H1 (cell line): ENCODE measurements at regions not wholly inside any gene's neighbourhood (a gene's known extent, or its start where the extent isn't known, plus 50 kb on each side); places are given as distances from the start of the nearest gene placed in this dataset.

Source experiments
- CTCF ChIA-PET: fragments of 300-600 bp; sonication (Branson Sonifier 250); formaldehyde crosslinking; loops from one replicate; lab custom pipeline; 2021; ENCODE audit not compliant: partially characterized antibody; lab: Charles Lee
- POLR2A ChIA-PET: fragments of 300-600 bp; sonication (Branson Sonifier 250); formaldehyde crosslinking; loops from one replicate; lab custom pipeline; 2021; ENCODE audit warnings: inconsistent platforms; ENCODE audit not compliant: partially characterized antibody; lab: Charles Lee
- DNase-seq, 2 experiments: peaks; one replicate each; pipeline versions ENCODE4 v3.0.0 to v3.0.0-alpha.2; 2010 to 2022; ENCODE audit warnings: low spot score in 2 of 2, low read depth in 1 of 2, mixed read lengths in 1 of 2
- FAIRE-seq: peaks from 2 replicates; lab custom pipeline; 2011; peaks lifted over from hg19 to GRCh38; lab: Jason Lieb, UNC
- H2AFZ ChIP-seq: 2 replicates; pipeline ENCODE4 v1.8.1; 2012; ENCODE audit warnings: low read length, inconsistent platforms
- H2AK5ac ChIP-seq: 2 replicates; pipeline ENCODE4 v1.6.1; 2013; ENCODE audit warnings: low read depth, low read length
- H2BK120ac ChIP-seq: replicated peaks from 2 replicates; pipeline ENCODE3; 2013; ENCODE audit warnings: low read depth, low read length, inconsistent platforms
- H2BK12ac ChIP-seq: 2 replicates; pipeline ENCODE4 v1.6.1; 2013; ENCODE audit warnings: low read depth, low read length
- H2BK15ac ChIP-seq: 2 replicates; pipeline ENCODE4 v1.6.1; 2013; ENCODE audit warnings: low read length
- H2BK20ac ChIP-seq: 2 replicates; pipeline ENCODE4 v1.6.1; 2013; ENCODE audit warnings: low read length
- H2BK5ac ChIP-seq: 2 replicates; pipeline ENCODE4 v1.6.1; 2013; ENCODE audit warnings: low read depth, low read length
- H3K14ac ChIP-seq: 2 replicates; pipeline ENCODE4 v1.6.1; 2013; ENCODE audit warnings: inconsistent platforms; ENCODE audit not compliant: insufficient read length
- H3K18ac ChIP-seq: 2 replicates; pipeline ENCODE4 v1.6.1; 2013; ENCODE audit warnings: low read length; ENCODE audit errors: extremely low read depth
- H3K23ac ChIP-seq: 2 replicates; pipeline ENCODE4 v1.6.1; 2013; ENCODE audit warnings: inconsistent platforms; ENCODE audit not compliant: insufficient read length
- H3K23me2 ChIP-seq: 2 replicates; pipeline ENCODE4 v1.6.1; 2013; ENCODE audit warnings: low read depth, low read length
- H3K27ac ChIP-seq: 2 replicates; pipeline ENCODE4 v1.6.1; 2011; ENCODE audit warnings: low read depth, low read length, inconsistent platforms
- H3K27me3 ChIP-seq, 4 experiments: replicated peaks in 1 of 4; 1 replicate in 1 of 4; 2 replicates in 3 of 4; pipeline versions ENCODE4 v1.6.1 to v1.8.1; 2011 to 2013; ENCODE audit warnings: low read length in 3 of 4, mild to moderate bottlenecking in 3 of 4, inconsistent platforms in 2 of 4, mixed read lengths in 2 of 4, moderate library complexity in 1 of 4; ENCODE audit not compliant: control insufficient read depth in 3 of 4, insufficient read depth in 3 of 4; ENCODE audit errors: extremely low read depth in 1 of 4
- H3K36me3 ChIP-seq, 4 experiments: 2 replicates each; pipeline versions ENCODE4 v1.6.1 to v1.8.1; 2011 to 2013; ENCODE audit warnings: mild to moderate bottlenecking in 4 of 4, low read length in 3 of 4, moderate library complexity in 2 of 4, control low read depth in 1 of 4, inconsistent platforms in 1 of 4; ENCODE audit not compliant: insufficient read depth in 4 of 4, control insufficient read depth in 2 of 4
- H3K4ac ChIP-seq: replicated peaks from 2 replicates; pipeline ENCODE3; 2013; ENCODE audit warnings: low read length, low read depth, mixed read lengths, inconsistent platforms; ENCODE audit not compliant: insufficient read length
- H3K4me1 ChIP-seq, 4 experiments: replicated peaks in 1 of 4; 1 replicate in 1 of 4; 2 replicates in 3 of 4; pipeline versions ENCODE4 v1.6.1 to v1.8.1; 2011 to 2013; ENCODE audit warnings: low read length in 3 of 4, inconsistent platforms in 2 of 4, mixed read lengths in 1 of 4; ENCODE audit not compliant: insufficient read depth in 4 of 4, control insufficient read depth in 3 of 4
- H3K4me2 ChIP-seq, 2 experiments: 2 replicates each; pipeline versions ENCODE4 v1.6.1 to v1.8.1; 2011 to 2013; ENCODE audit warnings: low read depth in 2 of 2, low read length in 2 of 2, control low read depth in 1 of 2, inconsistent platforms in 1 of 2, mild to moderate bottlenecking in 1 of 2; ENCODE audit not compliant: insufficient read depth in 1 of 2
- H3K4me3 ChIP-seq, 4 experiments: fragments of 200-600, 300-600 bp in 1 of 4; sonication (generic), shearing (Covaris generic), sonication (Bioruptor Twin) in 1 of 4; 2 replicates each; pipeline versions ENCODE4 v1.5.1 to v1.8.1; 2011 to 2016; ENCODE audit warnings: low read length in 4 of 4, low read depth in 3 of 4, control low read depth in 2 of 4, inconsistent platforms in 2 of 4, mild to moderate bottlenecking in 2 of 4, mixed read lengths in 1 of 4, moderate library complexity in 1 of 4; ENCODE audit not compliant: insufficient read depth in 2 of 4; ENCODE audit errors: extremely low read depth in 1 of 4
- H3K56ac ChIP-seq: replicated peaks from 2 replicates; pipeline ENCODE3; 2013; ENCODE audit warnings: low read depth, mild to moderate bottlenecking, mixed read lengths, low read length, inconsistent platforms; ENCODE audit not compliant: insufficient read length
- H3K79me1 ChIP-seq: 2 replicates; pipeline ENCODE4 v1.6.1; 2013; ENCODE audit warnings: low read depth, low read length, control low read depth
- H3K79me2 ChIP-seq, 2 experiments: 2 replicates each; pipeline versions ENCODE4 v1.6.1 to v1.8.1; 2012 to 2013; ENCODE audit warnings: low read length in 2 of 2, mild to moderate bottlenecking in 2 of 2, inconsistent platforms in 1 of 2; ENCODE audit not compliant: insufficient read depth in 2 of 2, control insufficient read depth in 1 of 2
- H3K9ac ChIP-seq, 4 experiments: replicated peaks in 1 of 4; 1 replicate in 1 of 4; 2 replicates in 3 of 4; pipeline versions ENCODE4 v1.6.1 to v1.8.1; 2011 to 2013; ENCODE audit warnings: low read depth in 3 of 4, low read length in 3 of 4, control low read depth in 2 of 4, mild to moderate bottlenecking in 2 of 4, moderate library complexity in 2 of 4, inconsistent platforms in 1 of 4; ENCODE audit errors: extremely low read depth in 1 of 4
- H3K9me3 ChIP-seq, 2 experiments: 2 replicates each; pipeline versions ENCODE4 v1.6.1 to v1.8.1; 2012 to 2013; ENCODE audit warnings: mild to moderate bottlenecking in 2 of 2, moderate library complexity in 2 of 2, control low read depth in 1 of 2, inconsistent platforms in 1 of 2, low read depth in 1 of 2, low read length in 1 of 2, mixed read lengths in 1 of 2; ENCODE audit not compliant: insufficient read depth in 2 of 2
- H4K20me1 ChIP-seq, 2 experiments: replicated peaks in 1 of 2; 2 replicates each; pipeline versions ENCODE3 to v1.8.1; 2011 to 2013; ENCODE audit warnings: inconsistent platforms in 2 of 2, low read length in 2 of 2, mild to moderate bottlenecking in 1 of 2; ENCODE audit not compliant: insufficient read depth in 2 of 2, control insufficient read depth in 1 of 2
- H4K5ac ChIP-seq: 2 replicates; pipeline ENCODE4 v1.6.1; 2013; ENCODE audit warnings: low read length, low read depth, mixed read lengths, inconsistent platforms; ENCODE audit not compliant: insufficient read length
- H4K8ac ChIP-seq: 2 replicates; pipeline ENCODE4 v1.8.0; 2013; ENCODE audit warnings: mild to moderate bottlenecking, moderate library complexity, low read length, inconsistent platforms; ENCODE audit not compliant: insufficient read depth; ENCODE audit errors: extremely low read depth
- H4K91ac ChIP-seq: replicated peaks from 2 replicates; pipeline ENCODE3; 2013; ENCODE audit warnings: low read length, mixed read lengths, inconsistent platforms; ENCODE audit not compliant: insufficient read length
- ASH2L ChIP-seq: fragments of 200-600, 300-600 bp; sonication (generic); IDR thresholded peaks from one replicate; pipeline ENCODE4 v1.7.1; 2017; ENCODE audit warnings: low read length
- CEBPB ChIP-seq: IDR thresholded peaks from 2 replicates; pipeline ENCODE4 v1.6.1; 2012; ENCODE audit warnings: low read depth, low read length
- GABPA ChIP-seq: IDR thresholded peaks from 2 replicates; pipeline ENCODE4 v1.6.1; 2011; ENCODE audit warnings: mild to moderate bottlenecking, low read length, moderate library complexity, borderline replicate concordance; ENCODE audit not compliant: insufficient read depth
- HDAC2 ChIP-seq, 2 experiments: fragments of 300-600 bp in 1 of 2; sonication (generic) in 1 of 2; IDR thresholded peaks; 2 replicates each; pipeline ENCODE4 v1.6.1; 2011 to 2012; ENCODE audit warnings: low read depth in 2 of 2, low read length in 2 of 2, mild to moderate bottlenecking in 2 of 2, moderate library complexity in 2 of 2, borderline replicate concordance in 1 of 2, inconsistent platforms in 1 of 2
- KDM5A ChIP-seq: fragments of 200-600 bp; IDR thresholded peaks from 2 replicates; pipeline ENCODE4 v1.7.1; 2012; ENCODE audit warnings: mild to moderate bottlenecking, low read length, inconsistent platforms, mixed read lengths
- POLR2AphosphoS5 ChIP-seq: IDR thresholded peaks from 2 replicates; pipeline ENCODE4 v1.6.1; 2011; ENCODE audit warnings: low read depth, low read length
- RAD21 ChIP-seq, 2 experiments: IDR thresholded peaks in 1 of 2; conservative IDR thresholded peaks in 1 of 2; 2 replicates each; pipeline ENCODE4 v1.6.1; 2011; ENCODE audit warnings: low read depth in 2 of 2, low read length in 2 of 2, improper control_type of control experiment in 1 of 2, inconsistent platforms in 1 of 2, mild to moderate bottlenecking in 1 of 2, moderate library complexity in 1 of 2
- SIRT6 ChIP-seq: IDR thresholded peaks from one replicate; pipeline ENCODE4 v1.7.1; 2012; ENCODE audit warnings: low read length, inconsistent platforms
- TAF1 ChIP-seq: IDR thresholded peaks from 2 replicates; pipeline ENCODE4 v1.6.1; 2011; ENCODE audit warnings: mild to moderate bottlenecking, low read depth, low read length
- WGBS, 2 experiments: shearing (Covaris generic) in 1 of 2; methylation state at CpG; one replicate each; pipeline versions ENCODE4 v1.1.6 to v1.1.7; 2013 to 2015; ENCODE audit warnings: low lambda C conversion rate in 2 of 2, mixed read lengths in 2 of 2, inconsistent platforms in 1 of 2, low coverage in 1 of 2, missing lambda C conversion rate in 1 of 2; ENCODE audit not compliant: insufficient replicate concordance in 2 of 2, insufficient coverage in 1 of 2, insufficient read length in 1 of 2; ENCODE audit errors: extremely low coverage in 1 of 2, missing lambda C conversion rate in 1 of 2; 5-methylcytosine and 5-hydroxymethylcytosine counted together
- TF ChIP-seq, protein P1 (sequence below): IDR thresholded peaks from 2 replicates; pipeline ENCODE4 v1.6.1; 2011; ENCODE audit warnings: low read depth, mild to moderate bottlenecking, low read length; ENCODE audit not compliant: insufficient read depth
- TF ChIP-seq, protein P2 (sequence below): IDR thresholded peaks from 2 replicates; pipeline ENCODE4 v1.6.1; 2012; ENCODE audit warnings: inconsistent platforms

DNA sequence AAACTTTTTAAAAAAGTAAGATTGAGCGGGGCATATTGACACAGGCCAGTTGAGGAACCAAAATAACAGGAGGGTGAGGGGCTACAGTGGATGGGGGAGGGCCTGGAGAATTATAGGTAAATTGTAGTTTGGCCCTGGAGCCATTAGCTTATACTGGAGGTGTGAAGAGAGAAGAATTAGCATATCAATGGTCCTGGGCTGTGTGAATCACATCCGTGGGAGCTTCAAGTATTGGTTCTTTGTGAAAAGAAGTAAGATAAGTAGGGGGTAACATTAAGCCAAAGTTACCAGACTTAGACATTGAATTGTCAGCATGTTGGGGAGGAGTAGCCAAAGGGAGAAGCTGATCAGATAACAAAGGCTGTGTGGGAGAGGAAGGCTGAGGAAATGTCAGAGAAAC lies 1085.2 kb upstream of the AMELY start:
- WGBS, 2 experiments: 49% methylated on average over 2 of the region's 2 CpGs; no CpG with 5 or more reads in 1 of the 2 experiments
- FAIRE-seq: no peak
- H3K27ac ChIP-seq: no peak overlapping the region

More for the DNA sequence above, 1085.2 kb upstream of the AMELY start:
- Histone ChIP-seq H3K9ac (no peak overlapping the region), H4K5ac (no peak overlapping the region), H3K4ac (no peak overlapping the region), H2AK5ac (no peak overlapping the region), H3K23ac (no peak overlapping the region), H3K23me2 (no peaks in the 10 kb centered on the region), H3K4me1 (no peaks in the 10 kb centered on the region), H3K79me2 (no peaks in the 10 kb centered on the region), H3K9me3 (no peaks in the 10 kb centered on the region; a peak in 2 of 4 replicates), H3K36me3 (no peaks in the 10 kb centered on the region), H3K79me1 (no peaks in the 10 kb centered on the region), H3K4me3 (no peak overlapping the region), H4K8ac (no peak overlapping the region), H3K4me2 (no peak overlapping the region), H2BK12ac (no peak overlapping the region), H4K20me1 (no peaks in the 10 kb centered on the region), H3K18ac (no peak overlapping the region; the same call in 1 of the 2 replicates), H3K14ac (no peak overlapping the region), H4K91ac (no peak overlapping the region), H3K27me3 (no peaks in the 10 kb centered on the region), H2BK15ac (no peak overlapping the region), H3K56ac (no peak overlapping the region)
- DNase-seq: no peak
- POLR2A ChIA-PET: no interaction called here
- TF ChIP-seq HDAC2 (IDR thresholded peaks at IDR 0.05; ENCODE audit: borderline replicate concordance in 1 of 2, low read depth in 2 of 2, low read length in 2 of 2) (no peak), KDM5A (no peak), SIRT6 (no peak), ASH2L (no peak), TAF1 (no peak), CEBPB (no peak), POLR2AphosphoS5 (no peak), RAD21 (IDR thresholded peaks at IDR 0.05 in 1 of 2, conservative IDR thresholded peaks at IDR 0.05 in 1 of 2; ENCODE audit: low read depth in 2 of 2, low read length in 2 of 2) (no peak), GABPA (no peak)
- TF ChIP-seq, protein P1, sequence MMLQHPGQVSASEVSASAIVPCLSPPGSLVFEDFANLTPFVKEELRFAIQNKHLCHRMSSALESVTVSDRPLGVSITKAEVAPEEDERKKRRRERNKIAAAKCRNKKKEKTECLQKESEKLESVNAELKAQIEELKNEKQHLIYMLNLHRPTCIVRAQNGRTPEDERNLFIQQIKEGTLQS: no peak
- TF ChIP-seq, protein P2, sequence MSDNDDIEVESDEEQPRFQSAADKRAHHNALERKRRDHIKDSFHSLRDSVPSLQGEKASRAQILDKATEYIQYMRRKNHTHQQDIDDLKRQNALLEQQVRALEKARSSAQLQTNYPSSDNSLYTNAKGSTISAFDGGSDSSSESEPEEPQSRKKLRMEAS: no peak
- TF ChIP-seq, all 59 proteins: peak for 0
- no peak overlapping the region for H2AFZ ChIP-seq
- H2BK20ac ChIP-seq: no peak overlapping the region
- CTCF ChIA-PET: no interaction called here
- H2BK120ac ChIP-seq: no peak overlapping the region
- no peak overlapping the region for H2BK5ac ChIP-seq
